ENCODE measurements at regions not wholly inside any gene's neighbourhood (a gene's known extent, or its start where the extent isn't known, plus 50 kb on each side); places are given as distances from the start of the nearest gene placed in this dataset.

GRCh38 chr2:160977376-160977775 lies 182.9 kb upstream of the TANK start:
- TF ChIP-seq CTCF (conservative IDR thresholded peaks at IDR 0.05; ENCODE audit: low read depth in 2 of 2), result no peak
- TF ChIP-seq EZH2phosphoT487 (IDR thresholded peaks at IDR 0.05; ENCODE audit: unreplicated experiment), result no peak
- no peak for TF ChIP-seq EZH2 (IDR thresholded peaks at IDR 0.05; ENCODE audit: low read depth, unreplicated experiment)
- no peak for TF ChIP-seq POLR2AphosphoS5 (IDR thresholded peaks at IDR 0.05; ENCODE audit: low read depth)
- TF ChIP-seq REST (IDR thresholded peaks at IDR 0.05; ENCODE audit: unreplicated experiment), result no peak
- no peak for TF ChIP-seq CREB1 (CRISPR knock-in tag; IDR thresholded peaks at IDR 0.05; ENCODE audit: low read depth)
- no peak for TF ChIP-seq ZNF114 (CRISPR knock-in tag; IDR thresholded peaks at IDR 0.05)
- TF ChIP-seq JUNB (IDR thresholded peaks at IDR 0.05; ENCODE audit: unreplicated experiment), result no peak
- no peak for TF ChIP-seq NANOG (IDR thresholded peaks at IDR 0.05; ENCODE audit: borderline replicate concordance)
- TF ChIP-seq ETS1 (IDR thresholded peaks at IDR 0.05), result no peak
- TF ChIP-seq ZNF331 (CRISPR knock-in tag; IDR thresholded peaks at IDR 0.05; ENCODE audit: low read depth), result no peak
- TF ChIP-seq STAT1 (IDR thresholded peaks at IDR 0.05; ENCODE audit: unreplicated experiment), result no peak
